Upper lobe of left lung (tissue), 4 donors: ENCODE measurements at regions not wholly inside any gene's neighbourhood (a gene's known extent, or its start where the extent isn't known, plus 50 kb on each side); places are given as distances from the start of the nearest gene placed in this dataset.

Experiments used
- CTCF ChIP-seq, 6 experiments: fragments of 450-650 bp in 4 of 6; fragments of 200-600 bp in 2 of 6; sonication (generic) in 2 of 6; IDR thresholded peaks; one replicate each; pipeline ENCODE4 v1.5.1; 2016 to 2019; ENCODE audit warnings: antibody characterized with exemption in 6 of 6
- EP300 ChIP-seq, 4 donors: sonication (generic); formaldehyde crosslinking; IDR thresholded peaks; one replicate each; pipeline ENCODE4 v1.5.1; 2017; ENCODE audit warnings: antibody characterized with exemption in 4 of 4, control low read depth in 2 of 4
- POLR2A ChIP-seq, 4 donors: fragments of 450-650 bp; IDR thresholded peaks; one replicate each; pipeline ENCODE4 v1.5.1; 2016 to 2017; ENCODE audit warnings: antibody characterized with exemption in 4 of 4, mild to moderate bottlenecking in 2 of 4
- POLR2AphosphoS5 ChIP-seq, 2 donors: sonication (generic); formaldehyde crosslinking; IDR thresholded peaks; one replicate each; pipeline ENCODE4 v1.5.1; 2017; ENCODE audit warnings: antibody characterized with exemption in 2 of 2

- TF ChIP-seq CTCF (IDR thresholded peaks at IDR 0.05) = no peak
- no peak for TF ChIP-seq EP300 (IDR thresholded peaks at IDR 0.05)
- no peak for TF ChIP-seq POLR2AphosphoS5 (IDR thresholded peaks at IDR 0.05)
- TF ChIP-seq POLR2A (IDR thresholded peaks at IDR 0.05) = no peak
Observed at GRCh38 chr3:13138833-13139145, 65.6 kb upstream of the IQSEC1 start.
